H1 (cell line): ENCODE measurements at regions not wholly inside any gene's neighbourhood (a gene's known extent, or its start where the extent isn't known, plus 50 kb on each side); places are given as distances from the start of the nearest gene placed in this dataset.

Experiments
- HDAC2 ChIP-seq, 2 experiments: fragments of 300-600 bp in 1 of 2; sonication (generic) in 1 of 2; IDR thresholded peaks; 2 replicates each; pipeline ENCODE4 v1.6.1; 2011 to 2012; ENCODE audit warnings: low read depth in 2 of 2, low read length in 2 of 2, mild to moderate bottlenecking in 2 of 2, moderate library complexity in 2 of 2, borderline replicate concordance in 1 of 2, inconsistent platforms in 1 of 2
- HDAC6 ChIP-seq: IDR thresholded peaks from one replicate; pipeline ENCODE4 v1.7.1; 2012; ENCODE audit warnings: low read depth, mild to moderate bottlenecking, inconsistent platforms, low read length, moderate library complexity
- RXRA ChIP-seq: IDR thresholded peaks from 2 replicates; pipeline ENCODE4 v1.6.1; 2011; ENCODE audit warnings: low read depth, mild to moderate bottlenecking, low read length, moderate library complexity; ENCODE audit not compliant: insufficient read depth
- TF ChIP-seq, protein P1 (sequence below), 3 experiments: IDR thresholded peaks; 1 replicate in 2 of 3; 2 replicates in 1 of 3; pipeline versions ENCODE4 v1.5.1 to v1.6.1; 2011; ENCODE audit warnings: low read length in 3 of 3, mild to moderate bottlenecking in 3 of 3, inconsistent platforms in 2 of 3, low read depth in 1 of 3, moderate library complexity in 1 of 3; ENCODE audit not compliant: insufficient read depth in 1 of 3; ENCODE audit errors: control extremely low read depth in 1 of 3

DNA sequence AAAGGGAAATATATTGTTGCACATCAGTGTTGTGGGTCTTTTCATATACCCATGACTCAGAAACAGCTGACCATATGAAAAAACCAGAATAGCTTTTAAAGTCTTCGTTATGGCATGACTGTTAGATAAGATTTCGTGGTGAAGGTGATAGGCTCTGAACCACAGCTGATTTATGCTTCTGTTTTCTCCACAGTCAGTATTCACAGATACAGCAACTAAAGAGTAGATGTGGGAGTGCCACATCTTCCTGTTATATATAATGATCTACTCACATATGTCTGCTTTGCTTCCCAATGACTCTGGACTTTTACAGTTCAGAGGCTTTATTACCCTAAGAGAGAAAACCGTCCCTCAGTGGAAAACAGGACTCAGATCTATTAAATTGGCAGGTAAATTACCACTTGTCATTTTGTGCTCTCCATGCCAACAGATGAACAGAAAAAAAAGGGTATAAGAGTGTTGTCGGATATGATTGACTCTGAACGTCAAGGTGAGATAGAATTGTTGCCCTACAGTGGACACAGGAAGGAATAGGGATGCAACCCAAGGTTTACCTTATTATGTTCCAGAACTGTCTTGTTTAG lies 1037.1 kb downstream of the GALC start (continued):
- TF ChIP-seq, protein P1, sequence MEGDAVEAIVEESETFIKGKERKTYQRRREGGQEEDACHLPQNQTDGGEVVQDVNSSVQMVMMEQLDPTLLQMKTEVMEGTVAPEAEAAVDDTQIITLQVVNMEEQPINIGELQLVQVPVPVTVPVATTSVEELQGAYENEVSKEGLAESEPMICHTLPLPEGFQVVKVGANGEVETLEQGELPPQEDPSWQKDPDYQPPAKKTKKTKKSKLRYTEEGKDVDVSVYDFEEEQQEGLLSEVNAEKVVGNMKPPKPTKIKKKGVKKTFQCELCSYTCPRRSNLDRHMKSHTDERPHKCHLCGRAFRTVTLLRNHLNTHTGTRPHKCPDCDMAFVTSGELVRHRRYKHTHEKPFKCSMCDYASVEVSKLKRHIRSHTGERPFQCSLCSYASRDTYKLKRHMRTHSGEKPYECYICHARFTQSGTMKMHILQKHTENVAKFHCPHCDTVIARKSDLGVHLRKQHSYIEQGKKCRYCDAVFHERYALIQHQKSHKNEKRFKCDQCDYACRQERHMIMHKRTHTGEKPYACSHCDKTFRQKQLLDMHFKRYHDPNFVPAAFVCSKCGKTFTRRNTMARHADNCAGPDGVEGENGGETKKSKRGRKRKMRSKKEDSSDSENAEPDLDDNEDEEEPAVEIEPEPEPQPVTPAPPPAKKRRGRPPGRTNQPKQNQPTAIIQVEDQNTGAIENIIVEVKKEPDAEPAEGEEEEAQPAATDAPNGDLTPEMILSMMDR (IDR thresholded peaks at IDR 0.05; ENCODE audit: control extremely low read depth in 1 of 3, insufficient read depth in 1 of 3, low read depth in 1 of 3, low read length in 3 of 3) = no peak
- TF ChIP-seq HDAC2 (IDR thresholded peaks at IDR 0.05; ENCODE audit: borderline replicate concordance in 1 of 2, low read depth in 2 of 2, low read length in 2 of 2) (no peak), RXRA (no peak), HDAC6 (no peak)
